H9 (cell line): ENCODE measurements at regions not wholly inside any gene's neighbourhood (a gene's known extent, or its start where the extent isn't known, plus 50 kb on each side); places are given as distances from the start of the nearest gene placed in this dataset.

ENCODE experiments used
- DNase-seq: peaks from one replicate; pipeline ENCODE4 v3.0.0-alpha.2; 2017
- H2AFZ ChIP-seq: one replicate; pipeline ENCODE4 v1.6.1; 2013; ENCODE audit warnings: mild to moderate bottlenecking, low read length, control low read depth, moderate library complexity
- H2AK5ac ChIP-seq: 2 replicates; pipeline ENCODE4 v1.6.1; 2013; ENCODE audit warnings: low read length, control low read depth, mixed read lengths; ENCODE audit not compliant: insufficient read length
- H2BK120ac ChIP-seq: one replicate; pipeline ENCODE4 v1.6.1; 2013; ENCODE audit warnings: low read depth, mild to moderate bottlenecking, low read length, control low read depth, inconsistent platforms; ENCODE audit not compliant: poor library complexity, severe bottlenecking
- H2BK12ac ChIP-seq: 2 replicates; pipeline ENCODE4 v1.6.1; 2013; ENCODE audit warnings: low read length, control low read depth, mixed read lengths, low read depth; ENCODE audit not compliant: insufficient read length
- H2BK15ac ChIP-seq: 2 replicates; pipeline ENCODE4 v1.6.1; 2013; ENCODE audit warnings: low read depth, low read length, control low read depth
- H2BK20ac ChIP-seq: one replicate; pipeline ENCODE4 v1.6.1; 2013; ENCODE audit warnings: low read depth, mild to moderate bottlenecking, low read length, control low read depth, inconsistent platforms; ENCODE audit not compliant: poor library complexity, severe bottlenecking
- H2BK5ac ChIP-seq: 2 replicates; pipeline ENCODE4 v1.6.1; 2013; ENCODE audit warnings: low read length, control low read depth, mixed read lengths; ENCODE audit not compliant: insufficient read length
- H3K14ac ChIP-seq: 2 replicates; pipeline ENCODE4 v1.6.1; 2013; ENCODE audit warnings: low read length, control low read depth; ENCODE audit not compliant: insufficient read depth
- H3K18ac ChIP-seq: 2 replicates; pipeline ENCODE4 v1.6.1; 2013; ENCODE audit warnings: low read depth, mild to moderate bottlenecking, mixed read lengths, low read length, control low read depth; ENCODE audit not compliant: insufficient read length
- H3K23ac ChIP-seq: 2 replicates; pipeline ENCODE4 v1.6.1; 2013; ENCODE audit warnings: low read length, control low read depth, mixed read lengths, low read depth; ENCODE audit not compliant: insufficient read length
- H3K23me2 ChIP-seq: 2 replicates; pipeline ENCODE4 v1.6.1; 2013; ENCODE audit warnings: low read depth, mild to moderate bottlenecking, mixed read lengths, low read length, control low read depth; ENCODE audit not compliant: insufficient read length, poor library complexity, severe bottlenecking
- H3K27ac ChIP-seq: 2 replicates; pipeline ENCODE4 v1.5.1; 2013; ENCODE audit warnings: low read length, control low read depth, mixed read lengths, low read depth; ENCODE audit not compliant: insufficient read length
- H3K27me3 ChIP-seq: 2 replicates; pipeline ENCODE4 v1.6.1; 2013; ENCODE audit warnings: low read length, control low read depth, inconsistent platforms; ENCODE audit not compliant: insufficient read depth
- H3K4ac ChIP-seq: 2 replicates; pipeline ENCODE4 v1.6.1; 2013; ENCODE audit warnings: low read depth, mild to moderate bottlenecking, control low read depth, inconsistent platforms, low read length, moderate library complexity
- H3K4me1 ChIP-seq: 2 replicates; pipeline ENCODE4 v1.6.1; 2013; ENCODE audit warnings: low read length, control low read depth, inconsistent platforms; ENCODE audit not compliant: insufficient read depth
- H3K4me2 ChIP-seq: 2 replicates; pipeline ENCODE4 v1.6.1; 2013; ENCODE audit warnings: low read length, control low read depth, mixed read lengths; ENCODE audit not compliant: insufficient read length, insufficient read depth
- H3K56ac ChIP-seq: 2 replicates; pipeline ENCODE4 v1.6.1; 2013; ENCODE audit warnings: low read depth, mild to moderate bottlenecking, mixed read lengths, low read length, control low read depth; ENCODE audit not compliant: insufficient read length
- H3K79me1 ChIP-seq: 2 replicates; pipeline ENCODE4 v1.6.1; 2013; ENCODE audit warnings: low read depth, mild to moderate bottlenecking, moderate library complexity, low read length, control low read depth, inconsistent platforms; ENCODE audit not compliant: insufficient read depth, poor library complexity, severe bottlenecking
- H3K79me2 ChIP-seq: 2 replicates; pipeline ENCODE4 v1.6.1; 2013; ENCODE audit warnings: low read length, control low read depth, inconsistent platforms; ENCODE audit not compliant: insufficient read depth
- H3K9ac ChIP-seq: 2 replicates; pipeline ENCODE4 v1.6.1; 2013; ENCODE audit warnings: low read length, control low read depth, mixed read lengths; ENCODE audit not compliant: insufficient read length; ENCODE audit errors: extremely low read depth
- H3K9me3 ChIP-seq: one replicate; pipeline ENCODE4 v1.6.1; 2013; ENCODE audit warnings: low read depth, low read length, inconsistent platforms; ENCODE audit not compliant: control insufficient read depth
- H3T11ph ChIP-seq: one replicate; pipeline ENCODE4 v1.6.1; 2013; ENCODE audit warnings: mild to moderate bottlenecking, low read length, control low read depth, inconsistent platforms
- H4K20me1 ChIP-seq: one replicate; pipeline ENCODE4 v1.6.1; 2013; ENCODE audit not compliant: control insufficient read depth, insufficient read length, insufficient read depth
- H4K5ac ChIP-seq: 2 replicates; pipeline ENCODE4 v1.6.1; 2013; ENCODE audit warnings: low read depth, mild to moderate bottlenecking, mixed read lengths, low read length, control low read depth; ENCODE audit not compliant: insufficient read length
- H4K8ac ChIP-seq: replicated peaks from 2 replicates; pipeline ENCODE4 v1.6.1; 2013; ENCODE audit warnings: low read length, control low read depth, mixed read lengths, low read depth; ENCODE audit not compliant: insufficient read length
- H4K91ac ChIP-seq: 2 replicates; pipeline ENCODE4 v1.6.1; 2013; ENCODE audit warnings: low read depth, mild to moderate bottlenecking, moderate library complexity, mixed read lengths, low read length, control low read depth; ENCODE audit not compliant: insufficient read length
- H3K27ac Mint-ChIP-seq, 3 experiments: 2 replicates in 2 of 3; 3 replicates in 1 of 3; pipeline ENCODE4 v1.8.0; 2020 to 2021; ENCODE audit warnings: mixed read lengths in 3 of 3, mild to moderate bottlenecking in 1 of 3, moderate library complexity in 1 of 3
- H3K27me3 Mint-ChIP-seq: 2 replicates; pipeline ENCODE4 v1.8.0; 2021; ENCODE audit warnings: low read depth, mild to moderate bottlenecking, moderate library complexity, mixed read lengths
- H3K36me3 Mint-ChIP-seq, 3 experiments: 2 replicates in 2 of 3; 3 replicates in 1 of 3; pipeline ENCODE4 v1.8.0; 2020 to 2021; ENCODE audit warnings: low read depth in 3 of 3, mixed read lengths in 3 of 3; ENCODE audit not compliant: insufficient read depth in 1 of 3
- H3K4me1 Mint-ChIP-seq, 2 experiments: 2 replicates each; pipeline ENCODE4 v1.8.0; 2020; ENCODE audit warnings: mixed read lengths in 2 of 2
- H3K4me3 Mint-ChIP-seq, 2 experiments: 2 replicates in 1 of 2; 3 replicates in 1 of 2; pipeline ENCODE4 v1.8.0; 2020 to 2021; ENCODE audit warnings: mild to moderate bottlenecking in 2 of 2, mixed read lengths in 2 of 2, moderate library complexity in 1 of 2
- H3K9me3 Mint-ChIP-seq, 2 experiments: 2 replicates in 1 of 2; 3 replicates in 1 of 2; pipeline ENCODE4 v1.8.0; 2020; ENCODE audit warnings: mild to moderate bottlenecking in 2 of 2, mixed read lengths in 2 of 2, moderate library complexity in 1 of 2
- CTCF ChIP-seq: fragments of 200-600 bp; sonication (generic); conservative IDR thresholded peaks from 3 replicates; pipeline ENCODE4 v1.8.0; 2021; ENCODE audit warnings: antibody characterized with exemption, mild to moderate bottlenecking
- WGBS: extraction: QIAGEN DNeasy Blood & Tissue Kit; methylation state at CpG from one replicate; pipeline ENCODE4 v1.1.7; 2013; ENCODE audit warnings: missing lambda C conversion rate, low lambda C conversion rate, mixed read lengths; ENCODE audit not compliant: insufficient read length; ENCODE audit errors: extremely low coverage; 5-methylcytosine and 5-hydroxymethylcytosine counted together

- no peak overlapping the region for H3K9ac ChIP-seq
- no peaks in the 10 kb centered on the region for H3K27me3 ChIP-seq
- H3K9me3 ChIP-seq: no peaks in the 10 kb centered on the region
- no peaks in the 10 kb centered on the region for H3K36me3 Mint-ChIP-seq
- no peak overlapping the region for H3K4me2 ChIP-seq
- H2AK5ac ChIP-seq: no peak overlapping the region
- H2AFZ ChIP-seq: no peak overlapping the region
- no peaks in the 10 kb centered on the region for H3K4me1 ChIP-seq
- no peak overlapping the region for H2BK15ac ChIP-seq
- no peak overlapping the region for H3K23ac ChIP-seq
- H3K27me3 Mint-ChIP-seq: peaks cover 2% of the 10 kb centered on the region; the same call in 1 of the 2 replicates
- no CpG with 5 or more reads among the region's 4 CpGs for WGBS
- H2BK5ac ChIP-seq: no peak overlapping the region
- H3T11ph ChIP-seq: no peak overlapping the region
- H3K9me3 Mint-ChIP-seq: no peaks in the 10 kb centered on the region
- no peak overlapping the region for H4K5ac ChIP-seq
- TF ChIP-seq CTCF: no peak
- no peak overlapping the region for H3K18ac ChIP-seq
- no peak overlapping the region for H3K14ac ChIP-seq
- no peak overlapping the region for H2BK20ac ChIP-seq
- H4K8ac ChIP-seq: no peak overlapping the region
- DNase-seq: no peak
- H3K27ac ChIP-seq: no peak overlapping the region
- peaks cover 0 to 5% of the 10 kb centered on the region in 2 experiments; a peak in 2 of 4 replicates for H3K4me1 Mint-ChIP-seq
- H3K79me1 ChIP-seq: no peaks in the 10 kb centered on the region
- no peak overlapping the region; a peak in 1 of 7 replicates for H3K27ac Mint-ChIP-seq
- no peak overlapping the region for H3K4me3 Mint-ChIP-seq
- no peak overlapping the region for H2BK120ac ChIP-seq
- H3K56ac ChIP-seq: no peak overlapping the region
- no peaks in the 10 kb centered on the region for H4K20me1 ChIP-seq
- H2BK12ac ChIP-seq: no peak overlapping the region
- no peak overlapping the region for H3K4ac ChIP-seq
- H4K91ac ChIP-seq: no peak overlapping the region
- no peaks in the 10 kb centered on the region for H3K79me2 ChIP-seq
- H3K23me2 ChIP-seq: no peaks in the 10 kb centered on the region
Observed at GRCh38 chr2:65656160-65656718, 223.8 kb upstream of the SPRED2 start.
